Stimulated activated CD4-positive, alpha-beta T cell treated with anti-CD3 and anti-CD28 coated beads, Interleukin-1b, Interleukin-23, amount 100 ng/mL, for 48 hours (primary cell): ENCODE measurements at regions not wholly inside any gene's neighbourhood (a gene's known extent, or its start where the extent isn't known, plus 50 kb on each side); places are given as distances from the start of the nearest gene placed in this dataset.

Experiments
- DNase-seq: peaks from one replicate; pipeline ENCODE4 v3.0.0-alpha.2; 2020

DNA sequence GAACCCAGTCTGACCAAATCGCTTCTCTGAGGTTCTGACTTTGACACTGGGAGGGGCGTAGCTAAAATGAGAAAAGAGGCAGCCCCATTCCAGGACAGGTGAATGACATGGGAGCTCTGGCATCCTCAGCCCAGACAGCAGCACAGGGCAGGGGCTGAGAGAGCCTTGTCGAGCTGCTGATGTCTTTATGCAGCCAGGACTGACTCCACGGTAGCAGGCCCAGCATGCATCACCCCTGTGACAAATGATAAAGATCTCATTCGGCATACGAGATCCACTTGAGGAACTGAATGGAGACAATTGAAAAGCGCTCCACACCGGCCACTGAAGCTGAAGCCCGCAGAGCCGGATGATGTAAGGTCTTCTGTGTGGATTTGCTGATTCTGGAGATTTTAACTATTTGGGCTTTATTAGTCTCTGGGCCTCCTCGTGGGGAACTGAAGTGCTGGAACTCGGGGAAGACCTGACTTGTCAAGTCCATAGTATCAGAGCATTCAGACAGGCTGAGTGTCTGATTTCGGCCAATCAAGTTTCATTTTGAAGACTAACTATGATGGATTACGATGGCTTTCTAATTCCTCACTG, 56.9 kb upstream of the MAP1LC3B2 start:
- no peak for DNase-seq

GRCh38 chr12:116502989-116503496, 56.1 kb upstream of the MAP1LC3B2 start:
- DNase-seq, result no peak

GRCh38 chr12:116504438-116504837, 54.7 kb upstream of the MAP1LC3B2 start:
- DNase-seq, result no peak

GRCh38 chr12:116506697-116507064, 52.5 kb upstream of the MAP1LC3B2 start:
- DNase-seq, result no peak

GRCh38 chr12:116508145-116509121, 50.7 kb upstream of the MAP1LC3B2 start:
- no peak for DNase-seq
